ENCODE measurements at regions not wholly inside any gene's neighbourhood (a gene's known extent, or its start where the extent isn't known, plus 50 kb on each side); places are given as distances from the start of the nearest gene placed in this dataset.

DNA sequence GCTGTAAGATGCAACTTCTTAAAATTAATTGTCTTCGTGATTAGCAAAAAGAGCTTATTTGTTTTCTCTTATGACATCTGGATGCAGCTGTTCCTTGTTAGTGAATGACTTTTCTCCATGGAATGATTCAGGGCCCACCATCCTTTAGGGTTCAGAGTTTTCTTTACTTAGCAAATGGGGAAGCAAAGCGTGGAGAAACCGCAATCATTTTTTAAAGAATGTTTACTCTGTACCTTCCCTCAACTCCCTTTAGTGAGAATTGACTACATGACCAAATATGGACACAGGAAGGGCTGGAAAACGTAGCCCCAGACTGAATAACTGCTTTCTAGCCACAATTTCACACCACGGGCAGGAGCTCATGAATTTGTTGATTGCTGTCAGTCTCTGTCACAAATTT, 130.1 kb downstream of the EDEM1 start:
- Histone ChIP-seq H3K9me3 (ENCODE audit: control insufficient read depth, insufficient read depth, low read length) (no peaks in the 10 kb centered on the region), H3K9ac (ENCODE audit: low read depth, low read length) (no peak overlapping the region), H3K36me3 (ENCODE audit: insufficient read depth, low read length) (no peaks in the 10 kb centered on the region), H3K4me1 (ENCODE audit: insufficient read depth, low read length) (0 out of 2 replicates have a peak, but pooled peaks cover 3% of the 10 kb centered on the region)

DNA sequence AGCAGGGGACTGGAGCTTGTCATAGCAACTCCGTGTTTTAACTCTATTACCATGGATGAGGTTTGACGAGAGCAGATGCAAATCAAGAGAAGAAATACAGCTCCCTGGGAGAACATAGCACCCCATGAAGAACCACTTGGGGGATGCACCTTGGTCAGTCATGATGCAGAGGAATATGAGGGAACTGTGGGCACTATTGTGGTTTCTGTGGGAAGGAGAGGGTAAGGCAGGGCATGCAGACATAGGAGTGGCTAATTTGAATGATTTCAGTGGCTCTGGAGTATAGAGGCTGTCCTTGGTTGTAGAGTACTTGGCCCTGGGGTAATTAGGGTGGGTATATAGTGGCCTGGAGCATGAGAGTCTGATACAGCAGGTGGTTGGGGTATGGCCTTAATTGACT, 131.9 kb downstream of the EDEM1 start:
- no peak overlapping the region for H3K9ac ChIP-seq (ENCODE audit: low read depth, low read length)
- no peaks in the 10 kb centered on the region for H3K36me3 ChIP-seq (ENCODE audit: insufficient read depth, low read length)
- H3K9me3 ChIP-seq (ENCODE audit: control insufficient read depth, insufficient read depth, low read length) = no peaks in the 10 kb centered on the region
- H3K4me1 ChIP-seq (ENCODE audit: insufficient read depth, low read length) = 0 out of 2 replicates have a peak, but pooled peaks cover 4% of the 10 kb centered on the region

DNA sequence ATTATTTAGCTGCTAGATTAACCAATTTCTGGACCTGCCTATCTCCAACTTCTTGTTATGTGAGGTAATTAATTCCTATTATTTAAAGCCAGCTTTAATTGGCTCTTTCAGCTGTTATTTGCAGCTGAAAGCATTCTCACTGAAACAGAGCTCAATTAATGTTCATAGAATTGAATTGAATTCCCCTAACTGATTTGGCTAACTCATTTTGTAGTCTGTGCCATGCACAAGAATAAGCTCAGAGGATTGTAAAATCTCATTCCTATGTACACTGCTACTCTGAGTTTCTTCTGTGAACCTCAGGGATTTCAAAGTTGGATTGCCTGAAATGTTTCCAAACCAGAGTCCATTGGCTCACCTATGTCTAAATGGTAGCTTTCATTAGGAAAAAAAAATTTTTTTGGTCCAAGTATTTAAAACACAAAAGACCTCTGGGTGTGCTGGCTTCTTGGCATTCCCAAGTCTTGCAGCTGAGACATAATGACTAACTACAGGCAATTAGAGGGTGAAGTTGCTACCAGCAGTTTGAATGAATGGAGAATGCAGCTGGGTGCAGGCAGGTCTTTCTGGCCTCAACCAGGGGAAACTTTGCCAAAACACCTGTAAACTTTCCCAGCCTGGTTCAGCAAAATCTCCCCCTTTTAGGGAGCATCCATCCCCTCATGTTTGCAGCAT, 134.3 kb downstream of the EDEM1 start:
- 0 out of 2 replicates have a peak, but pooled peaks cover 4% of the 10 kb centered on the region for H3K4me1 ChIP-seq (ENCODE audit: insufficient read depth, low read length)
- H3K9ac ChIP-seq (ENCODE audit: low read depth, low read length) = no peak overlapping the region
- H3K36me3 ChIP-seq (ENCODE audit: insufficient read depth, low read length) = no peaks in the 10 kb centered on the region
- no peaks in the 10 kb centered on the region for H3K9me3 ChIP-seq (ENCODE audit: control insufficient read depth, insufficient read depth, low read length)

DNA sequence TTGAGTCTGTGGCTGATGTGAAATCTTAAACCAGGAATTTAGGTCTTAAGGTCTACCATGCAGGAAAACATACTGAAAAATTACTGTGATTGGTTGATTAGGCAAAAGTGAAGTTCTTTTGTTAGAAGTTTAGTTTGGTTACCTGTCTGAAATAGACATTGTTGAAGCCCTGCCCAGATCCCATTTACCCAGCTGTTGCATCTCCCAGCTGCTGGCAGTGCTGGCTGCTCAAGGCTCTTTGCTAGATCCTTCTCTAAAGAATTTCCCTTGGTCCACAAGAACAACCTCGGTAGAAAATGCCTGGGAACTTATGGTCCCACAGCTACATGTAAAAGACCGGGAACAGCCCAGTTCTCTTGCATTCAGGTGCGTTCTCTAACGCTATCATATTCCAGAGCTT, 137.3 kb downstream of the EDEM1 start:
- Histone ChIP-seq H3K9ac (ENCODE audit: low read depth, low read length) (no peak overlapping the region), H3K36me3 (ENCODE audit: insufficient read depth, low read length) (no peaks in the 10 kb centered on the region), H3K9me3 (ENCODE audit: control insufficient read depth, insufficient read depth, low read length) (no peaks in the 10 kb centered on the region), H3K4me1 (ENCODE audit: insufficient read depth, low read length) (0 out of 2 replicates have a peak, but pooled peaks cover 4% of the 10 kb centered on the region)

DNA sequence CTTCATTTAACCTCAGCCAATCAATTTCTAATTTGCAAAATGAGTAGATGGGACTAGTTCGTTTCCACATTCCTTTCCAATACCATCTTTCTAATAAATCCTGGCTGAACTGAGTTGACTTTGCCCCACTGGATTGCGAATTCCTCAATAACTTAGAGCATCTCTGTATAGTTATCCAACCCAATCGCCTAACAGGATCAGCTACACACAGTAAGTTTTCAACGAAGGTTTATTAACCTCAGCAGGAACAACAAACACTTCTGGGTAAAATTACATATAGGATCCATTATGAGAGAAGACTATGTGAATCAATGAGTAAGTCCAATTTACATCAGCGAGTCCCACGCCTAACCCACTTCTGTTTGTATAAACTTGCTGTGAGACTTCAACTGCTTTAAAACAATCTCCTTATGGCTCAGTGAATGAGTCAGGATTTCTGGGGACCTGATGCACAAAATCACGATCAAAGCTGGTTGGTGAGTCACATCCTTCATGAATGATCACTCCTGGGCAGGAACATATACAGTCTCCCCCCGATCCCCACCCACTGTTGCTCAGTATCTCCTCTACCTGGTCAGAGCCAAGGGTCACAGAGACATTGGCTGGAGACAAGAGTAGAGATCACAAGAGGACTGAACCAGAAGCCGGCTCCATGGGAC, 142.8 kb downstream of the EDEM1 start:
- no peaks in the 10 kb centered on the region for H3K9me3 ChIP-seq (ENCODE audit: control insufficient read depth, insufficient read depth, low read length)
- no peaks in the 10 kb centered on the region for H3K4me1 ChIP-seq (ENCODE audit: insufficient read depth, low read length)
- H3K9ac ChIP-seq (ENCODE audit: low read depth, low read length) = no peak overlapping the region
- H3K36me3 ChIP-seq (ENCODE audit: insufficient read depth, low read length) = no peaks in the 10 kb centered on the region

DNA sequence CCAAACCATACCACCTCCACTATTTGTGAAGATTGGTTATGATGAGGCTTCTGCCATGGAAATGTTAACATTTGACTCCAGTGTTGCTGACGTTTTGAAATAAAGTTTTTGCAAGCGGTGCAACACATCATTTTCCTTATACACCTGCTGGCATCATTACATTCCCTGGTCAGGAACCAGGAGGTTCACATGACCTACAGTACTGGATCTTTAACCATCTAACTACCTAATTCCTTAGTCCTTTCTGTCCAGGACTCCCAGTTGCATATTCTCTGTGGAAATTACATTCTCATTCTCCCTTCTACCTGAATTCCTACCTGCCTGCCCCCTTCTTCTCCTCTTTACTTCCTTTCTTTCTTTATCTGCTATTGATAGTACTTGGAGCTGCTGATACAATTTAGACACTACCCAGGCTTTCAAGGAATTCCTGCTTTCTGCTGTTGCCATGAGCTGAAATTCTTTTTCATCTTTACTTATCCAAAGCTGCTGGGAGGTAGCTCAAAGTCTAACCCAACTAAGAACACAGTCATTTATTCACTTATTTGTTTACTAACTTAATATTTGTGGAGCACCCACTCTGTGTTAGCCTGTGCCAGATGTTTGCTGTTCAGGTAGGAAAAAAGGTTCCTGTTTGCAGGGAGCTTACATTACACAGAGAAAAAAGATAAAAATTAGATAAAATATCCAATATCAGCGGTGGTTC, 144.2 kb downstream of the EDEM1 start:
- Histone ChIP-seq H3K4me1 (ENCODE audit: insufficient read depth, low read length) (no peaks in the 10 kb centered on the region), H3K9me3 (ENCODE audit: control insufficient read depth, insufficient read depth, low read length) (no peaks in the 10 kb centered on the region), H3K36me3 (ENCODE audit: insufficient read depth, low read length) (no peaks in the 10 kb centered on the region), H3K9ac (ENCODE audit: low read depth, low read length) (no peak overlapping the region)

DNA sequence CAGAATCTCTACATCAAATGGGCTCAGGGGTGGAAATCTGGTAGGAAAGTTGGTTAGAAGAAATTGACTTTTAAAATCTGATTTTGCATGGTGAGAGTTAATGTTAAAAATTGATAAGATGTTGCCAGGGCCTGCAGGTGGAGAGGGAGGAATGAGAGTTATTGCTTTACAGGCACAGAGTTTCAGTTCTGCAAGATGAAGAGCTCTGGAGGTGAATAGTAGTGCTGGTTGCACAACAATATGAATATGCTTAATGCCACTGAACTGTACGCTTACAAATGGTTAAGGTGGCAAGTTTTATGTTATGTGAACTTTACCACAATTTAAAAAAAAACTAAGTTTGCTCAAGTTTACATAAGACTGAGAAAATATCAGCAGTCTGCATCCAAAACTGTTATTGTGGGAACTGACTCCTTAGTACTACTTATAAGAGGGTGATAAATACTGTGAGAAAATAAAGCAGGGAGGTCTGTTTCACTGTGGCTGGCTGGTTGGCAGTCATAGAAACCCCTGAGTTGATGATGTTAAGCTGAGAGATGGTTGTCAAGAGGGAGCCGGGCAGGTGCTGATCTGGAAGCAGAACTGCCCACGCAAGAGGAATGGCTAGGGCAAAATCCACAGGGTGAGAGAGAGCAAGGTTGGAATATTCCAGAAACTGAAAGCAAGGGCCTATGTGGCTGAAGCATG, 144.9 kb downstream of the EDEM1 start:
- Histone ChIP-seq H3K4me1 (ENCODE audit: insufficient read depth, low read length) (no peaks in the 10 kb centered on the region), H3K9me3 (ENCODE audit: control insufficient read depth, insufficient read depth, low read length) (no peaks in the 10 kb centered on the region), H3K36me3 (ENCODE audit: insufficient read depth, low read length) (no peaks in the 10 kb centered on the region), H3K9ac (ENCODE audit: low read depth, low read length) (no peak overlapping the region)

DNA sequence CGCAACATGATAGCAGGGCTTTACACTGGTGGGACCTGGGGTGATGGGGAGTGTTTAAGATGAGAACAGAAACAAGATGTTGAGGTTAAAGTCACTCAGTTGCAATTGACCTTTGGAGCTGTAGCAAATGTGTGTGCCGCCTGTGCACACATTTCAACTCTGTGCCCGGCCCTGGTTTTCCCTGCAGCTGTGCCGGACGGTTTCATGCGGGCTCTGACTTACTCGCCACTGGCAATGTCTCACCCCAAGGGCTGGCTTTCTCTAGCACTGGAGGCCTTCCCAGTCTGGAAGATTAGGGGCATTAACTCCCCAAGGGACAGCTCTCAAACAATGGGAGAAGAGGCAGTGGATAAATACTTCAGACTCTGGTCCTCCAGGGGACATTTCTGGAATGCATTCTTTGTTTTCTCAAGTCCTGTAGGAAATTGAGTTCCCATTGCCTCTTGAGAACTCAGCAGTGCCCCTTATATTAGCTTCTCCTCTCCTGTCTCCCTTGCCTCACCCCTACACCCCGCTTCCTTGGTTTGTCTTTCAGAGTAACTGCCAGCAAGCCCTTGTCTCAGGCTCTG, 152.5 kb downstream of the EDEM1 start:
- no peaks in the 10 kb centered on the region for H3K36me3 ChIP-seq (ENCODE audit: insufficient read depth, low read length)
- no peaks in the 10 kb centered on the region for H3K9me3 ChIP-seq (ENCODE audit: control insufficient read depth, insufficient read depth, low read length)
- no peaks in the 10 kb centered on the region for H3K4me1 ChIP-seq (ENCODE audit: insufficient read depth, low read length)
- H3K9ac ChIP-seq (ENCODE audit: low read depth, low read length) = no peak overlapping the region

DNA sequence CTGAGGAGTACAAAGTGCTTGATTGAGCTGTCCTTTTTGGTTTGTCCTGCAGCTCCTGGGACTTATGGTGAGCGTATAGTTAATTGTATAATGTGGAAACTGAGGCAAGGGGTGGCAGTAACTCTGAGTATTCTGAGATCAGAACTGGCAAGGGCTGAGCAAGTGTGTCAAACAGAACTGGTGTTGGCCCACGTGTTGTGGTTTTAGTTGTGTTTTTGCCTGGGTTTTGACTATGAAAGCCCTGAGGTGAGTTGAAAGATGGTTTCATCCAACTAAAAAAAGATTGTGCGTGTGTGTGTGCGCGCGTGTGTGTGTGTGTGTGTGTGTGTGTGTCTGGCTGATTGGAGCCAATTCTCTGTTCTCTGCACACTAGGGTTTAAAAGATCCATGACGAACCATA, 154.1 kb downstream of the EDEM1 start:
- no peak overlapping the region for H3K9ac ChIP-seq (ENCODE audit: low read depth, low read length)
- H3K4me1 ChIP-seq (ENCODE audit: insufficient read depth, low read length) = no peaks in the 10 kb centered on the region

DNA sequence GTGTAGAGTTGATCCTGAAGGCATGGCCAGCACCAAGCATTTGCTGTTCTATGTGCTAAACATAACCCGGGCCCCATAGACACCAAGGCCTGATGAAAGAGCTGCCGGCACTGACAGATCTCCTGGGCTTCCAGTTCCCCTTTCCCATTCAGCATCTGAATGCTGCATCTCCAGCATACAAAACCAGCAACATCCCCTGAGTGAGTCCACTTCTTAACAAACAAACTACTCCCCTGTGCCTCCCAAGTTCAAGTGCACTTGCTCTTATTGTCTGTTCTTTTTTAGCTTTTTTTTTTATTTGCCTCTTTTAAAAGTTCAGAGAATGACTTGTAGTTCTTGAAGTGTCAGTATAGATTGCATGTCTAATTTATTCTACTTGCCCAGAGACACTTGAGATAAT, 156.0 kb downstream of the EDEM1 start:
- Histone ChIP-seq H3K9ac (ENCODE audit: low read depth, low read length) (no peak overlapping the region), H3K4me1 (ENCODE audit: insufficient read depth, low read length) (no peaks in the 10 kb centered on the region), H3K36me3 (ENCODE audit: insufficient read depth, low read length) (no peaks in the 10 kb centered on the region), H3K9me3 (ENCODE audit: control insufficient read depth, insufficient read depth, low read length) (no peaks in the 10 kb centered on the region)

More for the DNA sequence above, 154.1 kb downstream of the EDEM1 start:
- Histone ChIP-seq H3K9me3 (ENCODE audit: control insufficient read depth, insufficient read depth, low read length) (no peaks in the 10 kb centered on the region), H3K36me3 (ENCODE audit: insufficient read depth, low read length) (no peaks in the 10 kb centered on the region)

DNA sequence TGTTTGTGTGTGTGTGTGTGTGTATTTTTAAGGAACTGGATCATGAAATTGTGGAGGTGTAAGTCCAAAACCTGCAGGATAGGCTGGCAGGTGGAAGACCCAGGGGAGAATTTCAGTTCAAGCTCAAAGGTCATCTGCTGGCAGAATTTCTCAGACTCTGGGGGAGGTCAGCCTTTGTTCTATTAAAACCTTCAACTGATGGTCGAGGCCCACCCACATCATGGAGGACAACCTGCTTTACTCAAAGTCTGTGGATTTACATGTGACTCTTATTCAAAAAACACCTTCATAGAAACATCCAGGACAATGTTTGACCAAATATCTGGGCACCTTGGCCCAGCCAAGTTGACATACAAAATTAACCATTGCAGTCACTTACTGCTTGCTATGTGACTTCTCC, 157.2 kb downstream of the EDEM1 start:
- Histone ChIP-seq H3K9me3 (ENCODE audit: control insufficient read depth, insufficient read depth, low read length) (peaks cover 5% of the 10 kb centered on the region; the same call in 1 of the 2 replicates), H3K36me3 (ENCODE audit: insufficient read depth, low read length) (no peaks in the 10 kb centered on the region), H3K4me1 (ENCODE audit: insufficient read depth, low read length) (no peaks in the 10 kb centered on the region), H3K9ac (ENCODE audit: low read depth, low read length) (no peak overlapping the region)

DNA sequence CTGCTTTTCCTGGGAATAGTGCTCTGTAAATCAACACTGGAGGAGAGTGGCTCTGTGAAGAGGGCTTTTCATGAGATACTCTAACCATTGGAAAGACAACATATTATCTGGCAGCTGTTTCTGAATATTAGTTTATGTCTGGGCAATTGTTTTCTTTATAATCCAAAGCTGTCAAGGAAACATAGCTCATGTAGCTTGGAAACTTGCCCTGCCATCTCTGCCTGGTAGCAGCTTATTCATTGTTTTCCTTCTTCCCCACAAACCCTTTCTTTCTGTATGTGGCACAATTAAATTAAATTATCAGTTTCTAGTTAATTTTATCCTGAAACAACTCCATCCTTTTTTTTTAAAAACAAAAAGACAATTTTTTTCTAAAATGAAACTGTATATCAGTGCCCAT, 160.0 kb downstream of the EDEM1 start:
- Histone ChIP-seq H3K36me3 (ENCODE audit: insufficient read depth, low read length) (no peaks in the 10 kb centered on the region), H3K9me3 (ENCODE audit: control insufficient read depth, insufficient read depth, low read length) (peaks cover 8% of the 10 kb centered on the region), H3K9ac (ENCODE audit: low read depth, low read length) (no peak overlapping the region), H3K4me1 (ENCODE audit: insufficient read depth, low read length) (no peaks in the 10 kb centered on the region)

DNA sequence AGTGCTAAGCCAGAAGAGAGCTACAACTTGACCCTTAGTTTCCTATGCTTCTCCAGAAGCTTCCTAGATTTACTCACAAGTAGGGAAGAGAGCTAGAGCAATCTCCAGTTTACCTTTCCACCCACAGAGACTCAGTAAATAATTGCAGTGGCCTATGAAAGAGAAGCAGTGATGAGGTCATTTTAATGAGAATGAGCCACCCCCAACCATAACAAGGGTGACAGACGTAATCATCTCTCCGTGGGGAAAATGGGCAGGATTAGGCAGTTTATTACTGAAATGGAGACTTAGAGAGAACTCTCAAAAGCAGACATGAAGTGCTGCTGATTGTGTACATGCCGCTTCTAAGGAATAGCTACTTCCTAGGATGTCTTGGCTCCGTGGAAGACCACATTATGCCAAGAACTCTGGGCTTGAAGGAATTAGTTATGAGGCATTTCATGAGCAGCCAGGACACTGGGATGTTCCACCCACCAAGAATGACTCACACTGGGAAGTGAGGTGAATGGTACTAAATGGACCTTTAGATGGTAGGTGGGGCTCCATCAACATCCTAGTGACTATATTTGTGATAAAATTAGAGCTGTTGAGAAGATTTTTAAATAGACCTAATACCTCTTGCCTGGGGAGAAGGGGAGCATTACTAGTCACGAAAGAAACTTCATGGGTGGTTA, 160.9 kb downstream of the EDEM1 start:
- H3K9me3 ChIP-seq (ENCODE audit: control insufficient read depth, insufficient read depth, low read length) = peaks cover 8% of the 10 kb centered on the region
- no peaks in the 10 kb centered on the region for H3K36me3 ChIP-seq (ENCODE audit: insufficient read depth, low read length)
- no peak overlapping the region for H3K9ac ChIP-seq (ENCODE audit: low read depth, low read length)
- no peaks in the 10 kb centered on the region for H3K4me1 ChIP-seq (ENCODE audit: insufficient read depth, low read length)

DNA sequence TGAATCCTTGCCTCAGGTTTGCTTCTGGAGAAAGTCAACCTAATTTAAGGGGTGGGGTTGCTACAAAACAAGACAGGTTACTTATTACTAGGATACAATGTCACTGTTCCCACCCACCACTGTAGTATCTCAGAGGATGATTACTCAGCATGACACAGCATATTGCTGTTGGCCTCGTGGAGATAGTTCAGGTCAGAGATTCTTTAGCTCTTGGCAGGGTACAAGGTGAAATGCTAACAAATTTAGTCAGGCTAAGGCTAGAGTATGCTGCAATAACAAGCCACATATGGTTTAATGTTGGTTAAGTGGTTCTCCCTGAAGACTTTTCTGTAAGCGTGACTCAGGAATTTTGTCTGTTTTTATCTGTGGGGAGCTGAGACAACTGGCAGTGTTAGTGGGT, 161.8 kb downstream of the EDEM1 start:
- Histone ChIP-seq H3K9ac (ENCODE audit: low read depth, low read length) (no peak overlapping the region), H3K36me3 (ENCODE audit: insufficient read depth, low read length) (no peaks in the 10 kb centered on the region), H3K4me1 (ENCODE audit: insufficient read depth, low read length) (no peaks in the 10 kb centered on the region), H3K9me3 (ENCODE audit: control insufficient read depth, insufficient read depth, low read length) (peaks cover 8% of the 10 kb centered on the region)
